CD4-positive, alpha-beta T cell treated with Interferon alpha-2 for 1 hour (primary cell): ENCODE measurements at regions not wholly inside any gene's neighbourhood (a gene's known extent, or its start where the extent isn't known, plus 50 kb on each side); places are given as distances from the start of the nearest gene placed in this dataset.
"Not testable (repeated sequence)": the region's sequence is repeated elsewhere in the genome, so short reads cannot be mapped to it uniquely, and the experiment has no call there.

Experiments used
- DNase-seq, 2 donors: peaks; one replicate each; pipeline ENCODE4 v3.0.0-alpha.2; 2020 to 2022

DNA sequence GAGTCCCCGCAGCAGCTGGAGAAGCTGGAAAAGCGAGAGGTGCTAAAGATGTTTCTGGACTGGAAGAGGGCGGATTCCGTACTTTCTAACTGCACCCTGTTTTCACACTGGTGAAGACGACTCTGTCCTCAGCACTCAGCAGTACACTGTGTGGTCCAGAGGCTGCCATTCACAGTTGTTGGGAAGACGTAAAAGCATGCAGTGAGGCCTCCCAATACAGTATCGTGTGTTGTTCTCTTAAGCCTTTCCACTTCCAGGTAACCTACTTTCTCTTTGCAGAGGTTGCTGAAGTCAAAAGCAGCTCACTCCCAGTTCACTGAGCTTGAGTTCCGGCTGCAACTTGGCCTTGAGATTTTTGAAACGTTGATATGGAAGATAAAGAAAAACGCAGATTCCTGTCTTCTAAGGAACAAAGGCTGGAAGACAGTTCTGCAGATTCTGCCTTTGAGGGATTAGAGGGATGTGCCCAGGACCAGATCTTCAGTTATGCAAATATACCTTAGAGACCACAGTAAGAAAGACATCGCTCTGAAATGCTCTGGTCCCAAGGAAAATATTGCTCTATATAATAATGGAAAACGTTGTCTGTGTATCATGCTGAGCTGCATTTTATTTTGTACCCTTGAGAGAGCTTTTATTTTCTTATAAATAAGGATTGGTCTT lies 540.9 kb downstream of the TRIML1 start:
- DNase-seq = no peak

DNA sequence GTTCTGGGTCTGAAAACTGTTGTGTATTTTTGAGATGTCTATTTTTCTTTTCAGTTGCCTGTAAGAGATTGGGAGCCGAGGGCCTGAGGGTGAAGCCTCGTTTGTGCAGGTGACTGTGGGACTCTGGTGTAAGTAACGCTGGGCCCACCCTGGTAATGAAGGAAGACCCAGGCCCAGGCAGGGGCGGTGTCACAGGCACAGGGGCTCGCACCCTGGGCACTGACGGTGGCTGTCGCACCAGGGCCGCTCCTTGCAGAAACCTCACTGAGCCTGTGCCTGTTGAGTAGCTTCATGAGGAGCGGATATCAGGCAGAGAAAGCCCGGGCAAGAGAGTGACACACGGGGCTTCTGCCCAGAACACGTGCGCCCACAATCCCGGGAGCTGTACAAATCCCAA lies 541.4 kb downstream of the TRIML1 start:
- DNase-seq = no peak

DNA sequence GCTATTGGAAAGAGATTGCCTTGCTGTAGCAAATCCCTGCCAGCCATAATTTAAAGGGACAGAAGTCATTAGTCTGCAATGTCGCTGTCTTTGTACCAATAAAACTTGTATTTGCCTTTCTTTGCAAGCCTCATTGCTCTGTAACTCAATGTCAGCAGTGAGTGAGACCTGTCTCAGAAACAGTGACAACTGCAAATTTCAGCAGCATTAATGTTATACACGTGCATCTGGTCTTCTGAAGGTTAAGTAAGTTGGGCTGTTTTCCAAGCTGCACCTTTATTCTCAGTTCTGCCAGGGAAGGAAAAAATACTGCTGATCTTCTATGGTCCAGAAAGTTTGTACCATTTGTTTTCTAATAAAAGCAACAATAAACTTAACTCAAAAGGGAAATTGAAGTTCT lies 543.1 kb downstream of the TRIML1 start:
- DNase-seq = no peak

DNA sequence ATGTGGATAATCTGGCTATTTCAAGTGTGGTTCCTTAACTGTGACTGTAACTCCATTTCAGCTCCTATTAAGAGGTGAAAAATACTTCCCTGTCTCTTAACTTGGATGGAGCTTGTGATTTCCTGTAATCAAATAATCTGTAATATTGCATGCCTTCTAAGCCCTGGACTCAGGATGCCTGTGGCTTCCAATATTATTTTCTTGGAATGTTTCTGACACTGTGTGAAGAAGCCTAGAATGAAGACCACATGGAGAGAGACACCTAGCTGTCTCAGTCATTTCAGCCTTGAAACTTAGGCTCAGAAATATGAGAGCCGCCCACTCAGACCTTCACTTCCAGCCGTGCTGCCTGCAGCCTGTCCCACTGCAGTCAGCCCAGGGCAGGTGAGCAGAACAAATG lies 544.3 kb downstream of the TRIML1 start:
- DNase-seq = no peak

DNA sequence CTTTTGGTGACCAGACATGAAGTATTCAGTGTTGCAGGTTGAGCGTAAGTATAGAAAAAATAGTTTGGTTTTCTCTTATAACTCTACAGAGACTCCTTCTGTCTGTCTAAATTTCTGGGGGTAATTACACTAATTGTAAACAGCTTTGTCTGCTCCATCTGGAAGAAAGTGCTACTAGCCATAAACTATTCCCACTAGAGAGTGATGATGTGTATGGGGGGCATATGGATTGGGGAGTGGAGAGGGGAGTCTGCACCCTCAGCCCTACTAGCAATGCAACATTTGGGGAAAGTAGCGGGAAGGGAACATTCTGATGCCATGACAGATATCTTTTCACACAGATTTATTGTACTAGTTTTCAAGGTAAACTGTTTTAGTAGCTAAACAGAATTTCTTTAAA lies 549.7 kb downstream of the TRIML1 start:
- DNase-seq = no peak

DNA sequence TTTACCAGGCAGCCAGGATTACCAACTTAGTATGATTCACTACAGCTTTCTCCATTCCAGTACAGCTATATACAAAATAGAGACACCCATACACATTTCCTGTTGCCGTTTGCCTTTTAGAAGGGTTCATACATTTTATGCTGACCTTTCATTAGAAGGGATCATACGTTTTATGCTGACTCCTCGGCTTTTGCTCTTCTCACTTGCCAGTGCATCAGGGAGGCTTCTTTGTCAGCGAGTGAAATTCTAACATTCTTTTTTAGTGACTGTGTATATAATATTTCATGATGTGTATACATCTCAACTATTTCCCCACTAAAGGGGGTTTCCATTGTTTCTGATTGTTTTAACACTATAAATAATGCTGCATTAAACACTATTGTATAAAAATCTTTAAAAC lies 552.6 kb downstream of the TRIML1 start:
- no peak for DNase-seq

DNA sequence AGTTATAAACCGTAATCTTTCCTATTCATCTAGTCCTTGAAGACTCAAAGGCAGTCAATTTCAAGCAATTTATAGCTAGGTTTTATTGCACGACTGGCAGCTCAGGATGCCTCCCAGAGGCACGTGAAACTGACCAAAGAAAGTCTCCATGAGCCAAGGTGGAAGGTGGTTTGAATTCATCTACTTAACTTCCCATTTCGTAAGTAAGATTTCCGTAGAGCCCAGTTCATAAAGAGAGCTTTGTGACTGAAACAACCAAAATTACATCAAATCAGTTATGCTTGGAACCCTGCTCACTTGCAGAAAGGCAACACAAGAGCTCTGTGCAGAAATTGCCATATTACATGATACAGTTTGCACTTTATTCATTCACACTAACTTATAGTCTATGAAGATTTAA lies 556.0 kb downstream of the TRIML1 start:
- no peak for DNase-seq

DNA sequence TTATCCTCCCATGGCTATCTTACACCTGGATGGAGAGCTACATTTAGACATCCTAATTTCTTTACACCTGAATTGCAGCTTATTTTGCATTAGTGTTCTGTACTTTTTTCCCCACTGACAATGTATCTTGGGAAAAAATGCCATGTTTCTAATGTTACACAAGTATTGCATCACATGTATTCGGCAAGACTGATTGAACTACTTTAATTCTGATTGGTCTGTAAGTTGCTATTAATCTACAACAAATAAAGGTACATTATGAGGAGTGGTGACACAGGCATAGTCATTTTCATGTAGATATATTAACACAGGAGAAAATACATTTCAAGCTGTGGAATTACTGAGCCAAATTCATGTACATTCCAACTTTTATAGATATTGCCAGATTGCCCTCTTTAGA lies 558.0 kb downstream of the TRIML1 start:
- no peak for DNase-seq

DNA sequence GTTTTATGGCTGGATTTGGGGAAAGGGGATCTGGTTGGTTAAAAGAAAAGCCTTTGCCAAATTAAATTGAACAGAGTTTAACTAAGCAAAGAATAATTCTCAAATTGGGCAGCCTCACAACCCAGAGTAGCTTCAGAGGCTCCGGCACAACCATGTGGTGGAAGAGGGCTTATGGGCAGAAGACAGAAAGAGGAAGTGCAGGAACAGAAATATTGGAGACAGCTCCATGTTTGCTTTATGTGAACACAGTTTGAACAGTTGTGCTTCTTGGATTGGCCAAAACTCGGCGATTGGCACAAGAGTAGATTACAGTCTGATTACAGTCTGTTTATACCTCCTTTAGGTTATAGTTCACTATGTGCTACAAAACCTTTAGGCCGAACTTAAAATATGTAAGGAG lies 562.7 kb downstream of the TRIML1 start:
- DNase-seq = no peak

DNA sequence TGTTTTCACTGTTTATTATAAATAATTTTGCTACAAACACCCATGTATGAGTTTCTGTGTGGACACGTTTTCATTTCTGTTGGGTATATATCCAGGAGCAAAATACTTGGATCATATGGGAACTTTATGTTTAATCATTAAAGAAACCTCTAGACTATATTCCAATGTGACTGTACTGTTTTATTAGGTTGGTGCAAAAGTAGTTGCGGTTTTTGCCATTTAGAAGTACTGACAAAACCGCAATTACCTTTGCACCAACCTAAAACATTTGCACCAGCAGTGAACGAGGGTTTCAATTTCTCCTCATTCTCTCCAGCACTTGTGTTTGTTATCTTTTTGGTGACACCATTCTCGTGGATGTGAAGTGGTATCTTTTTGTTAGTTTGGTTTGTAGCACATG lies 565.0 kb downstream of the TRIML1 start:
- DNase-seq = no peak

DNA sequence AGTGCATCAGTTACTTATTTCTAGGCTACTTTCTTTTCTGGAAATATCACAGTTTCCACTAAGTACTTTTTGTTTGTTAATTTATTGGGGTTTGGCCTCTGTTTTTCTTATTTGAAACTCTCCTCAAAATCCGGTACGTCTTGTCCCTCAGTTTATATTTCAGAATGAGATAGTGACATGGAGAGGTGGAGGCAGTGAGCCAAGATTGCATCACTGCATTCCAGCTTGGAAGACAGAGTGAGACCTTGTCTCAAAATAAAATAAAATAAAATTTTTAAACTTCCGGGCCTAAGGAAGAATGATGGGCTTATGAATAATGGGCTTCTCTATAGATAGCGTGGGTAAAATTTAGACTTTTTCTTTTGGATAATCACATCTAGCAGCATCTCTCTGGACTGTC lies 567.8 kb downstream of the TRIML1 start:
- DNase-seq = no peak

DNA sequence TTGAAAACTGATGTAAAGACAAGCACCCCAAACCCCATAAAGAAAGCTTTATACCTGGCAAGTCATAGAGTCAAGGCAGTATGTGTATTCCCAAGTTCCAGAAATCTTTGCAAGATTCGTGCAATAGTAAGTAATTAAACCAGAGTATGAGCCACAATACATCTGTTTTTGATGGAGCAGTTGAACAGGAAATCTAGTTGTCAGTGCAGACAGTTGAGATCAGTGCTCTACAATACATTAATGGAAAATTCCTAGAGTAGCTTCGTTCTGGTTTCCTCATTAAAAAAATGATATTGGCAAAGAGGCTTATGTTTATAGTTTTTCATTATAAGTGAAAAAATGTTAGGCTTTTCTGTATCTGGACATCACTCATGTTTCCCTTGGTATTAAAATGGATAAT lies 575.3 kb downstream of the TRIML1 start:
- DNase-seq = no peak

DNA sequence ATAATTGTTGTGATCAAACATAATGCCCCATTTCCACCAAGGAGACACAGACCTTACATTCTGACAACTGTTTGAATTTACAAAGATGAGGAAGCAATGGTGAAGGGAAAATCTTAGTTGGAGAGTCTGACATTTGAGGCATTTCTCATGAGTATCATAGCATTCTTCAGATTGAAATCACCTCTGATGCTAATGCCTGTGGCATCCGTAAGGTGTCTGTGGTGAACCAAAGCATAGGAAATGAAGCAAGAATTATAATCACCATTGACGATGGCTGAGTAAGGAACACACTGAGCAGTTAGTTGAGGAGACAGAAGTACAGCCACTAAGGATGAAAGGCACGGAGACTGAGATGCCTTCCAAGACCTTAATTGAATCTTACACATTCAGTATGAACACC lies 575.7 kb downstream of the TRIML1 start:
- no peak for DNase-seq

DNA sequence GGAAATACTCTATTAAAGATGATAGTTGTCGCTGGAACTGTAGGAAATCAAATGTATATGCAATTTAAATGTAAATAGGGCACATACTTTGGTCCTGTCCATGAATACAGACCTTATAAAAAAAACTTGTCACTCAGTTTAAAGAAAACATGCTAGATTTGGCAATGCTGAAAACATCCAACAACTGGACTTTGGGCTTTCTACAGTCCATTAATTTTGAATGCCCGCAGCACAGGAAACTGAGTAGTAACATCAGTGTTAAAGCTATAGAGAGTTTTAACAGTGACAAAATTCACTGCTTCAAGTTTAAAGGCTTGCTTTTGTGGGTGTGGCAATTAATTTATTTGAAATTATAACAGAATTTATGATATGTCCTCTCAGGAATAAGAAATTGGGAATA lies 578.4 kb downstream of the TRIML1 start:
- DNase-seq = no peak

DNA sequence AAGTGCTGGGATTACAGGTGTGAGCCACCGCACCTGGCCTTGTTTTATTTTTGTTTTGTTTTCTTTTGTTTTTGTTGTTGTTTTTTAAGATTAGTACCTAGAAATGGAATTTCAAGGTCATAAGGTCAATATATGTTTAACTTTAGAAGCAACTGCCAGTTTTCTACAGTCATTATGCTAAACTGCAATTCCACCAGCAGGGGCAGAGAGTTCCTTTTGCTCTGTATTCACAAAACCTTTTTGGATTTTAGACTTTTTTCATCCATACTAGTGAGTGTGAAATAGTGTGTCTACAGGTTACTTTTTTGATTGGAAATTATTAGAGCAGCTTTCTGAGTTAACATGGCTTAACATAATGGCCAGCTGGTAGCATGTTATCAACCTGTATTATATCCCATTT lies 580.6 kb downstream of the TRIML1 start:
- no peak for DNase-seq

DNA sequence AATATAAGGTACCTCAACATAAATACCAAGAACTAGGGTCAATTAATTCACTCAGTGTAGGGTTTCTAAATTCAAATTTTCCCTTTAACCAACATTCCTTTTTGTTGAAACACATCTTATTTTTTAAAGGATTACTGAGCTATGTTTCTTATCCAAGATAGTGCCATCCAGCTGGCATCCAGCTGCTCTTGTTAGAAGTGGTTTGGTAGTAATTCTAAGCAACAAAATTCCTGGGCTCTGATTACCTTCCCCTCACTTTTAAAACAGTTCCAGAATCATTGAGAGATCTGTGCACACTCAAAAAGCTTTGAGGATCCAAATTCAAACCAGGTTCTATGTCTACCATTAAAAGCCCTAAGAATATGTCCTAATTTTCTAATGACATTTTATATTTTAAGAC lies 583.7 kb downstream of the TRIML1 start:
- no peak for DNase-seq

DNA sequence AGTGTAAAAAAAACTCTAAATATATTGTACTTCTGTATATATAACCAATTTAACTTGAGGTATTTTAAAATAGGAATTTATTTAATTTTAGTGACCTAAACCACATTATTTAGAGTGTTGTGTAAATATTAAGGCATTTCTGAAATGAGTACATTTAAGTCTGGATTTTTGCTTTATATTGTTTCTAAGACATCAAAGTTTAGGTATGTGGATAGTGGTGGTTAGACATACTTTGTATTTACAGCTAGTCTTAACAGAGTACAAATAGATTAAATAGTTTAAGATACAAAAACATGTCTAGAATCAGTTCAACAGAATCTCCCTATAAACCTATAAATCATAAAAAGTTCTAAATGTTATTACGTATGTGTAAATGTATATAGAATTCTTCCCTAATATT lies 588.5 kb downstream of the TRIML1 start:
- DNase-seq = no peak

DNA sequence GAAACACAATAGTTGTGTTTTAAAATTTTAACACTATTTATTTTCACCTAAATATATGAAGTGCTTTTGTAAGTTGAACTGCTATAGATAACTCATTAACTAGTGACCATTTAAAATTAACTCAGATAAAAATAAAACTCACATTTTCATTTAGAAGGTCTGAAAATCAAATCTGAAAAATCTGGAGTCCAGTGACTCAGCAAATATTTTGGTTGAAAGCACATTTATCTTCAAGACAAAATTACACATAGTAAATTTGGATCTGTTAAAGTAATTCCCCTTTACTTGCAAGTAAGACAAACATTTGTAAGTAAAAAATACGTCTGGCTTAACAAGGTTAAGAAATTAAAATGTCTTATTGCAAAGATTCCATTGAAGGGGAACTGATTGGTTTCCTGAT lies 589.1 kb downstream of the TRIML1 start:
- no peak for DNase-seq

DNA sequence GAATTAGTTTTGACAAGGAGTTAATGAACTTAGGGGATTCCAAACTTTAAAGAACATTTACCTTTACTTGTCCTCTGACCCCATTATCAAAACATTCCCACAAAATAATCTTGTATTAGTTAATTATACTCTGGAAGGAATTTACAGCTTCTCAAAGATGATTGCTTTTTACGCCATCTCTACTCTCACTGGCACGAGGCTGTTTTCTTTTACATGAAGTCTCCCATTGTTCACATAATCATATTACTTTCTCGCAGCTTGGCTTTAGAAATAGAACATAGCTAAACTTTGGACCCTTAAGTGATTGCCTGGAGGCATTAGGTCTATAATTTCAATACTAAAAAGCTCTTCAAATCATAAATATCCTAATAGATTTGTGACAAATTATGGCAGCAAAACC lies 592.9 kb downstream of the TRIML1 start:
- no peak for DNase-seq

DNA sequence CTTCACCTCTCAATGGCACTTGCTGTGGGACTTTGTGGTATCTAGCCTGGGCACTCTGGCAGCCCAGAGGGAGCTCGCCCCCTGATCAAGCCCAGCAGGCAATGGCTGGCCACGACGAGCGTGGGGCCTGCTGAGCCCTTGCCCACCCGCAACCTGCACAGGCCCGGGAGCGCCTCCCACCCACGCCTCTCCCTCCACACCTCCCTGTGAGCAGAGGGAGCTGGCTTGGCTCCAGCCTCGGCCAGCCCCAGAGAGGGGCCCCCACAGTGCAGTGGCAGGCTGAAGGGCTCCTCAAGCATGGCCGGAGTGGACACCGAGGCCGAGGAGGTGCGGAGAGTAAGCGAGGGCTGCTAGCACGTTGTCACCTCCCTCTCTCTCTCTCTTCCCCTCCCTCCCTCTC lies 595.8 kb downstream of the TRIML1 start:
- no peak for DNase-seq

DNA sequence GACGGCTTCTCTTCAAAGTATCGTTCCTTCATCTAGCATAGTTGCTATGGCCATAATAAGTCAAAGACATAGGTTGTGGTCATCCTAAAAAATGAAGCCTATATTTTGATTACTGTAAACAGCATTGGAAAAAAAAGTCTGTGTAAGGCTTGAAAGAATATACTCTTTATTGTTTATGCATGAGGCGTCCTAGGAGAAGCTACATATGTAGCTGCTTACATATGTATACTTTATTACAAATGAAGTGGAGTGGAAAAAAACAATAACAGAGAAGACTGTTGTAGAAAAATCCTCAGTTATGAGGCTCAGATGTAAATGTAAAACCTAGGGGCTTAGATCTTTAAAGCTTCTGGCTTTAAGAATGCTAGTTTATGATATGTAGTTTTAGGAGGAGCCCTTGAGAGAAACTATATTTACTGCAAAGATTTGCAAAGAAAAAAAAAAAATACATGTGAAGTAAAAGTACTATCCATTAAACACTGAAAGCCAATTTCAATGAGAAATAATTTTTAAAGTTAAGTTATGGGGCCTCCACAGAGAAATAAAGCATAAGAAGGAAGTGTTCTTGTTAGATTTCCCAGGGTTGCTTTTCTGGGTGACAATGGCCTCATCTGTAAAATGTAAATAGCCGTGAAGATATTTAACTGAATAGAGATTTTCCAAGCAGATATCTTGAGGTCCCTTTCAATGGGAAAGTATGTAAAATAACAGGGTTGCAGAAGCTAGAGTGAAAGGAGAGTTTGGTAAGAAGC lies 598.2 kb downstream of the TRIML1 start:
- no peak for DNase-seq

DNA sequence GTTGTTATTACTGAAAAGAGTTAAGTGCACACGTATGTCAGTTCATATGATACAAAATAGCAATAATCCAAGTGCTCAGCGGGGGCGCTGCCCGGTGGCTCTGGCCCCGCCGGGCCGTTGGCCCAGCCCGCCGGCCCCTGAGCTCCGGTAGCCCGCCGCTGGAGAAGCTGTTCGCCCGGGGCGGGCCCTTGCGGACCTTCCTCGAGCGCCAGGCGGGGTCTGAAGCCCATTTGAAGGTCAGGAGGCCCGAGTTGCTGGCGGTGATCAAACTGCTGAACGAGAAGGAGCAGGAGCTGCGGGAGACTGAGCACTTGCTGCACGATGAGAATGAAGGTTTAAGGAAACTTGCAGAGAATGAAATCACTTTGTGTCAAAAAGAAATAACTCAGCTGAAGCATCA lies 599.0 kb downstream of the TRIML1 start:
- DNase-seq = peak in 1 of 2 donors; percentile 10

DNA sequence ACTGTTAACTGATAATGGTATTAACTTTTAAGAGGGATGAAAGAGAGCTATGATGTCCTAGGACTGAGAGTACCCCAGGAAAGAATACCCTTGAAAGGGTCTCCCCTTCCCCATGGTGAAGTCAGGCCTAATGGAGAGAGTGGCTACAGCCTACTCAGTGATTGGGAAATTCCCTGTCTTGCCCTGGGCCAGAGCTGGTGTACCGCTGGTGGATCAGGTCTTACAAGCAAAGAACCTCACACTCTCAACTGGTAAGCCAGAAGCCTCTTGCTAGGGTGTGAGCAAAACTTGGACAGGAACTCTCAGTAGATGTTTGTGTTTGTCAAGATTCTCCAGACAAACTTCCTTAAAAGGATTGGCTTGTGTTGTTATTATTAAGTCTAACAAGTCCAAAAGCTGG lies 600.9 kb downstream of the TRIML1 start:
- DNase-seq = not testable (repeated sequence)

DNA sequence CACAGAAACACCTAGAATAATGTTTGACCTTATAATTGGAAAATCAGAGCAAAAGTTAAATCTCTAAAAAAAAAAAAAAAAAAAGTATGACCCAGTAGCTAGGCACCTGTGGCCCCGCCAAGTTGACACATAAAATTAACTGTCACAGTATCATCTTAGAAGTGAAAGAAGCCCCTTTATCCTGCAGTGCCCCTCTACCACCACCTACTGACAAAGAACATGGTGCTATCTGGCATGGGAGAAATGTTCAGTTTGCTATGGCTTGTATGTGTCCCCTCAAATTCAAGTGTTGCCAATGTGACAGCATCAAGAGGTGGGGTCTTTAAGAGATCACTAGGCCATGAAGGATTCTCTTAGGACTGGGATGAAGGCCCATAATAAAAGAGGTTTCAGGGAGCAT lies 601.5 kb downstream of the TRIML1 start:
- not testable (repeated sequence) for DNase-seq

DNA sequence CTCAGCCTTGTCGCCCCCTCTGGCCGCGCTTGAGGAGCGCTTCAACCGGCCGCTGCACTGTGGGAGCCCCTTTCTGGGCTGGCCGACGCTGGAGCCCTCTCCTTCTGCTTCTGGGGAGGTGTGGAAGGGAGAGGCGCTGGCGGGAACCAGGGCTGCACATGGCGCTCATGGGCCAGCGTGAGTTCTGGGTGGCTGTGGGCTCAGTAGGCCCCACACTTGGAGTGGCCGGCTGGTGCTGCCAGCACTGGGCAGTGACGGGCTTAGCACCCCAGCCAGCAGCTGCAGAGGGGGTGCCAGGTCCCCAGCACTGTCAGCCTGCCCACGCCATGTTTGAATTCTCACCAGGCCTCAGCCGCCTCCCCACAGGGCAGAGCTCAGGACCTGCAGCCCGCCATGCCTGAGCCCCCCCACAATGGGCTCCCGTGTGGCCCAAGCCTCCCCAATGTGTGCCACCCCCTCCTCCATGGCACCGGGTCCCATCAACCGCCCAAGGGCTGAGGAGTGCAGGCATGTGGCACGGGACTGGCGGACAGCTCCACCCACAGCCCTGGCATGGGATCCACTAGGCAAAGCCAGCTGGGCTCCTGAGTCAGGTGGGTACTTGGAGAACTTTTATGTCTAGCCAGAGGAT lies 615.2 kb downstream of the TRIML1 start:
- DNase-seq = no peak
